Nucleus accumbens (tissue), 56 donors: ENCODE measurements at regions not wholly inside any gene's neighbourhood (a gene's known extent, or its start where the extent isn't known, plus 50 kb on each side); places are given as distances from the start of the nearest gene placed in this dataset.
"Not testable (repeated sequence)": the region's sequence is repeated elsewhere in the genome, so short reads cannot be mapped to it uniquely, and the experiment has no call there.

Source experiments
- DNase-seq, 56 donors: peaks; one replicate each; lab custom pipeline; 2025; lab: John Stamatoyannopoulos, UW

GRCh38 chr11:96878299-96879051 is 488.7 kb downstream of the JRKL start:
- DNase-seq = no peak

- not testable (repeated sequence) for DNase-seq
Measured at GRCh38 chr11:96882622-96883021, 492.8 kb downstream of the JRKL start.

GRCh38 chr11:96885405-96885804 is 495.6 kb downstream of the JRKL start:
- no peak for DNase-seq

GRCh38 chr11:96885912-96886311 is 496.1 kb downstream of the JRKL start:
- no peak for DNase-seq

GRCh38 chr11:96893988-96894387 is 504.2 kb downstream of the JRKL start:
- no peak for DNase-seq

- no peak for DNase-seq
Measured at GRCh38 chr11:96894587-96894986, 504.8 kb downstream of the JRKL start.

- no peak for DNase-seq
Measured at GRCh38 chr11:96899971-96900370, 510.2 kb downstream of the JRKL start.

- no peak for DNase-seq
Measured at GRCh38 chr11:96905143-96905542, 515.3 kb downstream of the JRKL start.

- no peak for DNase-seq
Measured at GRCh38 chr11:96905663-96906062, 515.9 kb downstream of the JRKL start.

GRCh38 chr11:96906476-96906875 is 516.7 kb downstream of the JRKL start:
- DNase-seq = no peak

- no peak for DNase-seq
Measured at GRCh38 chr11:96925862-96926261, 536.0 kb downstream of the JRKL start.

- DNase-seq = no peak
Measured at GRCh38 chr11:96940227-96940626, 550.4 kb downstream of the JRKL start.

GRCh38 chr11:96942855-96943254 is 553.0 kb downstream of the JRKL start:
- DNase-seq = no peak

- DNase-seq = no peak
Measured at GRCh38 chr11:96943970-96944369, 554.2 kb downstream of the JRKL start.

GRCh38 chr11:96948066-96948465 is 558.3 kb downstream of the JRKL start:
- DNase-seq = no peak

- DNase-seq = no peak
Measured at GRCh38 chr11:96949464-96949863, 559.7 kb downstream of the JRKL start.

- DNase-seq = no peak
Measured at GRCh38 chr11:96954587-96955242, 564.9 kb downstream of the JRKL start.

- no peak for DNase-seq
Measured at GRCh38 chr11:96960476-96960875, 570.7 kb downstream of the JRKL start.

- no peak for DNase-seq
Measured at GRCh38 chr11:96960926-96961325, 571.1 kb downstream of the JRKL start.

GRCh38 chr11:96961931-96962330 is 572.1 kb downstream of the JRKL start:
- no peak for DNase-seq

- no peak for DNase-seq
Measured at GRCh38 chr11:96963375-96963774, 573.6 kb downstream of the JRKL start.

- DNase-seq = no peak
Measured at GRCh38 chr11:96964661-96965060, 574.8 kb downstream of the JRKL start.
